ENCODE measurements at regions not wholly inside any gene's neighbourhood (a gene's known extent, or its start where the extent isn't known, plus 50 kb on each side); places are given as distances from the start of the nearest gene placed in this dataset.
"Not testable (repeated sequence)": the region's sequence is repeated elsewhere in the genome, so short reads cannot be mapped to it uniquely, and the experiment has no call there.

DNA sequence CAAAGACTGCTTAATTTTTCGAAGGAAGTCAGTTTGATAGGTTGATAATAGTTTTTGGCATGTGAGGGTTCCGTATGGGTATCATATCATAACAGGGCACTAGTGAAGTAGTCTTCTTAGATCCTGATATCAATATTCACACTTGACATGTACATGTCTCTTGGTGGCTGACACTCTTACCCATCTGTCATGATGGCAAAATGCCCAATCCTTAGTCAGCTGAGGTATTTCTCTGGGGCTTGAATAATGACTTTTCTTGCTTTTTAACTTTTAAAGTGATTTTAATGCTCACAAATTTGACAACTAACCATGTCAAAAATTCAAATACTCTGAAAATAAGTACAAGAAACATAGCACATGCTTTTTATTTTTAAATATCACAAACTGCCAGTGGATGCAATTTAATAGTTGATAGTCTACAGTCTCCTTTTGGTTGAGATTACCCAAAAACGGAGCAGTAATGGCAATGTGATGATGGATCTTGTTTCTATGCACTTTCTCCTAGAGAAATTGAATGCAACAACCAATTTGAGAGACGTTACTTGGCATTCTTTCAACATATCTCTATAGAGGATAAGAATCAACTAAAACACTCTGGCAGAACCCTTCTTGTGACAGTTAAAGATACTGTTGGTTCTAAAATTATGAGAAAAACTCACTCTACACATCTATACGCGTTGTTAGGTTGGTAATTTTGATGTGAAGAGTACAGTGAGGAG is 552.9 kb upstream of the PABPC4L start:
- DNase-seq (ENCODE audit: low read depth in 4 of 4, low spot score in 3 of 4) = no peak

GRCh38 chr4:134753390-134753789 is 551.8 kb upstream of the PABPC4L start:
- DNase-seq (ENCODE audit: low read depth in 4 of 4, low spot score in 3 of 4) = no peak

GRCh38 chr4:134747108-134747805 is 545.7 kb upstream of the PABPC4L start:
- DNase-seq (ENCODE audit: low read depth in 4 of 4, low spot score in 3 of 4) = no peak

GRCh38 chr4:134740290-134740689 is 538.7 kb upstream of the PABPC4L start:
- DNase-seq (ENCODE audit: low read depth in 4 of 4, low spot score in 3 of 4) = no peak

- no peak for DNase-seq (ENCODE audit: low read depth in 4 of 4, low spot score in 3 of 4)
These were observed 534.3 kb upstream of the PABPC4L start for GRCh38 chr4:134735901-134736300.

DNA sequence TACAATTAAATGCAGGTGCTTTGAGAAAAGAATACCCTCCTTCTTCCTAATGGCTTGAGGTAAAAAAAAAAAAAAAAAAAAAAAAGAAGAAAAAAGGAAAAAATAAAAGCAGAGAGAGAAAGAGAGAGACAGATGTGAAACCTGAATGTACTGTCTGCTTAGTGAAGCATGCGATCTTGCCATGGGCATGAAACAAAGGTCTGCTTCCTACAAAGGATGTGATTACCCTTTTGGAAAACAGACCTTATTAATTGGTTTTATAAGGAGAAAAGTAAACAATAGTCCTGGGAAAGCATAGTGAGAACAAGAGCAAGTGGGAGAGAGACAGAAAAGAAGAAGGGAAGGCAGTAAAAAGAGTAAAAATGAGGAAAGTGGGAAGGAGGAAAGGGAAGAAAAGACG is 526.1 kb upstream of the PABPC4L start:
- DNase-seq (ENCODE audit: low read depth in 4 of 4, low spot score in 3 of 4) = no peak

GRCh38 chr4:134722306-134722705 is 520.7 kb upstream of the PABPC4L start:
- no peak for DNase-seq (ENCODE audit: low read depth in 4 of 4, low spot score in 3 of 4)

DNA sequence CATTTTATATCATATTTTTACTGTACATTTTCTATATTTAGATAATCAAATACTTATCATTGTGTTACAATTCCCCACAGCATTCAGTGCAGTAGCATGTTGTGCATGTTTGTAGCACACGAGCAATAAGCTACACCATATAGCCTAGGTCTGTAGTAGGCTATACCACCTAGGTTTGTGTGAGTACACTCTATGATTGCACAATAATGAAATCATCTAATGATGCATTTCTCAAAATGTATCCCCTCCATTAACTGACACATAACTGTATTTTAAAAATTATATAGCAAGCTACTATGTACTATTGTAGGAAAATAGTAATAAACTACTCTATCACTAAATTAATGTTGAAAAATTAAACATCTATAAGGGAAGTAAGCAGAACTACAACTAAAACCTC is 518.4 kb upstream of the PABPC4L start:
- DNase-seq (ENCODE audit: low read depth in 4 of 4, low spot score in 3 of 4) = no peak

DNA sequence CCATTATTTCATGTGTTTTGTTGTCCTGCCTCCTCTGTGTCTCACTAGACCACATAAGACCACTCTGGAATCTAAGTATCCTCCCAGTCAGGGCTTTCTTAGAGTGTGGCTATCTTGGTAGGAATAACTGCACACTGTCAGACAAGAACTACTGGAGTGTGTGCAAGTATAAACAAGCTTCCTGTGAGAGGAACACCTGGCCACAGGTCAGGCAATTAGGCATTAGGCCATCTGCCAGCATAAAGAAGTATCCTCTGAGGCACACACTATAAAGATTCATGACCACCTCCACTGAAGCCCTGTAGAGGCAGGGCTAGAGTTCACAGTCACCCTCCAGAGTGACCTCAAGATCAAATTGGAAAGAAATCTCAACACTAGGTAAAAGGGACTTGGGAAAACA is 507.0 kb upstream of the PABPC4L start:
- DNase-seq (ENCODE audit: low read depth in 4 of 4, low spot score in 3 of 4) = no peak

DNA sequence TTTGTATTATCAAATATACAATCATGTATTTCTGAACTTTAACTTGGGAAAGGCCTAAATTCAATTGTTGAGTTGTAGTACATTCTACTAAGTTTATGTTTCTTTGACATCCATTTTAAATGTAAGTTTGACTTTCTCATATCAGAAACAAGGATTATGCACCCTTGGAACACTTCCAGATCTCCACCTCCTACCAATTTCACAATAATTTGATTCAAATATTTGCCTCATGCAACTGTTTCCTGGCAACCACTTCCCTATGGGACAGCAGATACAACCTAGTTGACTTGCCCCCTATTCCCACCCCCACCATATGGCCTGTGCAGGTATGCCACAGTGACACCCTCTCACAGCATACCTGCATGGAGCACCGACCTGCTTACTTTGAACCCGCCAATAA is 506.4 kb upstream of the PABPC4L start:
- DNase-seq (ENCODE audit: low read depth in 4 of 4, low spot score in 3 of 4) = no peak

DNA sequence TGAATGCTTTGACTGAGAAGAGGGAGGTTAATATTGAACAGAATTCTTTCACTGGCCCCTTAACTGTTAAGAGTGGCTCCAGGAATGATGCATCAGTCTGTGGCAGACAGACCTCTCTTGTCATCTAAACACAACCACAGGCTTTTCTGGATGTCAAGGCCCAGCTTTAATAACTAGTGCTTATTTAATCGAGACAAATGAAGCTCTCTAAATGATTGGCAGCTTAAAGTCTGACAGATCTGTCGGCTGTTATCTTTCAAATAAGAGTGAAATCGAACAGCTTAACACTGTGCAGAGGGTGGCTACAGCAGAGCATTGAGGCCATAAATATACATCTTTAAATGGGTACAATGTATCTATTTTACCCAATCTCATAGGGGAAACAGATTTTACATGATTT is 500.8 kb upstream of the PABPC4L start:
- no peak for DNase-seq (ENCODE audit: low read depth in 4 of 4, low spot score in 3 of 4)

GRCh38 chr4:134700251-134700650 is 498.7 kb upstream of the PABPC4L start:
- no peak for DNase-seq (ENCODE audit: low read depth in 4 of 4, low spot score in 3 of 4)

DNA sequence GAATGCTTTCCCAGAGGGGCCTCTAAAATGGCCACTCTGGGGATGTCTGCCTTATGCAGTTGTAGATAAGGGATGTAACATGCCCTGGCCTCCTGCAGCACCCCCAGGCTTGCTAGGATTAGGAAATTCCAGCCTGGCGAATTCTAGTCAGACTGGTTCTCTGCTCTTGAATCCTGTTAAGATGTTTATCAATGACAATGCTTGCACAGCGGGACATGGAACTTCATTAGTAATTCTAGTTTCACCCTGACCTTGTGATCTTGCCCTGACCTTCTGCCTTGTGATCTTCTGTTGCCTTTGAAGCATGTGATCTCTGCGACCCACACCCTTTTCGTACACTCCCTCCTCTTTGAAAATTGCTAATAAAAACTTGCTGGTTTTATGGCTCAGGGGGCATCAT is 497.2 kb upstream of the PABPC4L start:
- not testable (repeated sequence) for DNase-seq (ENCODE audit: low read depth in 4 of 4, low spot score in 3 of 4)

DNA sequence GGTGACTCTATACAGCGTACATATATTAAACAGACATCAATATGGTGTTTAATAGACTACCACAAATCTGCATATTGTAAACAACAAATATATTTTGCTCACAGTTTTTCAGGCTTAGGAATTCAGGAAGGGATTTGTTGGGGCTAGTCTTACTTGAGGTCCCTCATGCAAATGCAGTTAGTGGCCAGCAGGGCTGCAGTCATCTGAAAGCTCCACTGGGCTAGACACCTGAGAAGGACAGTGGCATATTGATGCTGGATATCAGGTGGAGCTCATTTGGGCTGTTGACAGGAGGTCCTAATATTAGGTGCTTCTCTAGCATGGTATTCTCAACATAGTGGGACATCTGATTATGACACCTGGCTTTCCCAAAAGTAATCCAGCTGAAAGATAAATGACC is 493.8 kb upstream of the PABPC4L start:
- DNase-seq (ENCODE audit: low read depth in 4 of 4, low spot score in 3 of 4) = no peak

DNA sequence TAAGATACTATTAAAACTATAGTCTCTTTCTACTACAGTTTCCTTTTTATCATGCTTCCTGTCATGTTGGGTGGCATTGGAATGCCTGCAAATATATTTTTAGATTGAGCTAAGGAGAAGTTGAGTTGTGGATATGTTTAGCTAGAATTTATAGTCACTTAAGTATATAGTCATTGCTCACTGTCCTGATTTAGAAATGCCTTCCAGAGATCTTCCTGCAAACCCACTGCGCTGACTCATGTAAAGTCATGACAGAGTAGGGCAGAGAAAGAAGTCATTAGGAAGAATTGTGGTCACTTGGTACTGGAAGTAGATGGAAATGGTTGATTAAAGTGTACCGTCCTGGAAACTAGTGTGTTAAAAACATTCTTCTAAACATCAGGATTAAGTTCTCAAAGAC is 490.3 kb upstream of the PABPC4L start:
- DNase-seq (ENCODE audit: low read depth in 4 of 4, low spot score in 3 of 4) = no peak

GRCh38 chr4:134687646-134688628 is 486.3 kb upstream of the PABPC4L start:
- no peak for DNase-seq (ENCODE audit: low read depth in 4 of 4, low spot score in 3 of 4)

GRCh38 chr4:134677209-134677814 is 475.7 kb upstream of the PABPC4L start:
- no peak for DNase-seq (ENCODE audit: low read depth in 4 of 4, low spot score in 3 of 4)

DNA sequence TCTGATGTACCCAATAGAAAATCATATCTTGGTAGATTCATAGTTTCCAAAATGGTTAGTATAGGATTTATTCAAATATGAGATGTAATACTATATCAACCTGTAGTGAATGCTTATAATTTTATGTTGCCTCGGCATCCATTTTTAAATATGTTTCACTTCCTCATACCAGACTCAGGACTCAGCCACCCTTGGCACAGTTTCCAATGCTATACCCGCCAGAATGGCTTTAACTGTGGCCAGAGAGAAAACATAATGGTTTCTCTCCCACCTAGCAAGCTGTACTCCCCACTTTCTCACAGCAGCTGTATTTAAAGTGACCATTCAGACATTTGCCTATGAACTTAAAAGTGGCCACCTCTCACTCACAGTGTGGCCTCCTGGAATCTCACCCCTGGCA is 466.6 kb upstream of the PABPC4L start:
- no peak for DNase-seq (ENCODE audit: low read depth in 4 of 4, low spot score in 3 of 4)

GRCh38 chr4:134666640-134667039 is 465.1 kb upstream of the PABPC4L start:
- no peak for DNase-seq (ENCODE audit: low read depth in 4 of 4, low spot score in 3 of 4)

DNA sequence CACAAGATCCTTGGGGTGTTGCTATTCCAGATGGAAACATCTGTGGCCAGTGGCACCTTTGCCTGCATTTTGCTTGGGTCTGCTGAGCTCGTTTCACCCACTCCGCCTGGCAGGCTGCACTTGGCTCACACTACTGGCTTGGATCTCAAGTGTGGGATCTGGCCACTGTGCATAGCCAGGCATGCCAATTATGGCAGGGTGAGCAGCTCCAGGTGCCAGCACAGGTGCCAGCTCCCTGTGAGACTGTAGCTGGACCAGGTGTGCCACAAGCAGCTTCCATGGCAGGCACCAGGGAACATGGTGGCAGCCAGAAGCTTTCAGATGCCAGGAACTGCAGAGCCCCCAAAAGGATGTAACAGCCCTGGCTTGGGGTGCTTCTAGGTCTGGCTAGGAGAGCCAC is 463.8 kb upstream of the PABPC4L start:
- DNase-seq (ENCODE audit: low read depth in 4 of 4, low spot score in 3 of 4) = no peak

DNA sequence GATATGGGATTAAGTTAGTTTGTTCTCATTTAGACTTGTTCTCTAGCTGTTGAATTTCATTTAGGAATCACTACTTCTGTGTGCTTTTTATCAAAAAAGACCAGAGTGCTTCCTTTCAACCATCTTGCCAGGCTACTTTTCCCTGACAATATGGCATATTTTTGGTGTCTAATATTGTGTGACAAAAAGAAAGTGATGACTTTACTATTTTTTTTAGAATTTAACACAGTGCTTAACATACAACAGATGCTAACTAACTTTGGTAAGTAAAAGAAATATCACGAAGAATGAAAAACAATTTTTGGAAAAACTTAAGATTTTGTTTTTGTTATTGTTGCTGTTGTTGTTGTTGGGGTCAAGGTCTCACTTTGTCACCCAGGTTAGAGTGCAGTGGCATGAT is 462.2 kb upstream of the PABPC4L start:
- DNase-seq (ENCODE audit: low read depth in 4 of 4, low spot score in 3 of 4) = no peak

Data from left renal pelvis (tissue), 4 donors.